BJ (cell line): ENCODE measurements at regions not wholly inside any gene's neighbourhood (a gene's known extent, or its start where the extent isn't known, plus 50 kb on each side); places are given as distances from the start of the nearest gene placed in this dataset.

Experiments
- CTCF ChIA-PET: fragments of 350-600 bp; formaldehyde crosslinking; extraction: SDS; loops from one replicate; lab custom pipeline; 2021; ENCODE audit warnings: antibody characterized with exemption, inconsistent platforms; lab: Yijun Ruan, JAX
- POLR2A ChIA-PET: fragments of 300-600 bp; sonication (Branson Sonifier 250); formaldehyde crosslinking; extraction: SDS; loops from one replicate; lab custom pipeline; 2021; ENCODE audit warnings: antibody characterized with exemption; lab: Charles Lee
- DNase-seq: peaks from one replicate; pipeline ENCODE4 v3.0.0-alpha.2; 2011; ENCODE audit warnings: low read depth
- H3K27me3 ChIP-seq: 2 replicates; pipeline ENCODE4 v1.6.0; 2011; ENCODE audit warnings: low read length; ENCODE audit not compliant: control insufficient read depth, insufficient read depth
- H3K36me3 ChIP-seq: 2 replicates; pipeline ENCODE4 v1.5.1; 2011; ENCODE audit warnings: low read length; ENCODE audit not compliant: control insufficient read depth, insufficient read depth
- H3K4me3 ChIP-seq: 2 replicates; pipeline ENCODE4 v1.5.1; 2011; ENCODE audit warnings: low read depth, mild to moderate bottlenecking, control low read depth, low read length
- TF ChIP-seq, protein P1 (sequence below): IDR thresholded peaks from 2 replicates; pipeline ENCODE4 v1.5.1; 2011; ENCODE audit warnings: low read depth, mild to moderate bottlenecking, control low read depth, inconsistent platforms, low read length, moderate library complexity; ENCODE audit not compliant: insufficient read depth

DNA sequence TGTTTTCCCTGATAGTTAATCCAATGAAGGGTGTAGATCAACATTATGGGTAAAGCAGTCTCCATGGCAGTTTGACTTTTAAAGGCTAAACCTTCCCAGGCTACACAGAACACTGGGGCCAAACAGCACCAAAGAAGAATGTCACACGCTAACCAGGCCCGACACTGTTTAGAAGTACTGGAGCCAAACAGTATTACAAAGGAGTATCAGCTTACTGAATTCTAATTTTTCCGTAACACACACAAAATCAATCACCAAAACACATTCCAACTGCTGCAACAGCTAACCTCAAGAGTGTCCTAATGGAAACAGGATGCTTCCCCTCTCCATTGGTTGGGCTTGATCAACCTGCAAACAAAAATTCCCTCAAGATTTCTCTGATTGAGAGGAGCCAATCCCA, 783.5 kb downstream of the PCDH18 start:
- TF ChIP-seq, protein P1, sequence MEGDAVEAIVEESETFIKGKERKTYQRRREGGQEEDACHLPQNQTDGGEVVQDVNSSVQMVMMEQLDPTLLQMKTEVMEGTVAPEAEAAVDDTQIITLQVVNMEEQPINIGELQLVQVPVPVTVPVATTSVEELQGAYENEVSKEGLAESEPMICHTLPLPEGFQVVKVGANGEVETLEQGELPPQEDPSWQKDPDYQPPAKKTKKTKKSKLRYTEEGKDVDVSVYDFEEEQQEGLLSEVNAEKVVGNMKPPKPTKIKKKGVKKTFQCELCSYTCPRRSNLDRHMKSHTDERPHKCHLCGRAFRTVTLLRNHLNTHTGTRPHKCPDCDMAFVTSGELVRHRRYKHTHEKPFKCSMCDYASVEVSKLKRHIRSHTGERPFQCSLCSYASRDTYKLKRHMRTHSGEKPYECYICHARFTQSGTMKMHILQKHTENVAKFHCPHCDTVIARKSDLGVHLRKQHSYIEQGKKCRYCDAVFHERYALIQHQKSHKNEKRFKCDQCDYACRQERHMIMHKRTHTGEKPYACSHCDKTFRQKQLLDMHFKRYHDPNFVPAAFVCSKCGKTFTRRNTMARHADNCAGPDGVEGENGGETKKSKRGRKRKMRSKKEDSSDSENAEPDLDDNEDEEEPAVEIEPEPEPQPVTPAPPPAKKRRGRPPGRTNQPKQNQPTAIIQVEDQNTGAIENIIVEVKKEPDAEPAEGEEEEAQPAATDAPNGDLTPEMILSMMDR: no peak
- H3K27me3 ChIP-seq: no peaks in the 10 kb centered on the region
- ChIA-PET CTCF (interaction anchor here (0.6 kb wide), 2 partner anchors 69 to 765 kb away, joined by 3 read pairs; no protein-coding TSS in a partner anchor), POLR2A (no interaction called here)
- H3K4me3 ChIP-seq: no peak overlapping the region
- DNase-seq: no peak
- H3K36me3 ChIP-seq: no peaks in the 10 kb centered on the region

DNA sequence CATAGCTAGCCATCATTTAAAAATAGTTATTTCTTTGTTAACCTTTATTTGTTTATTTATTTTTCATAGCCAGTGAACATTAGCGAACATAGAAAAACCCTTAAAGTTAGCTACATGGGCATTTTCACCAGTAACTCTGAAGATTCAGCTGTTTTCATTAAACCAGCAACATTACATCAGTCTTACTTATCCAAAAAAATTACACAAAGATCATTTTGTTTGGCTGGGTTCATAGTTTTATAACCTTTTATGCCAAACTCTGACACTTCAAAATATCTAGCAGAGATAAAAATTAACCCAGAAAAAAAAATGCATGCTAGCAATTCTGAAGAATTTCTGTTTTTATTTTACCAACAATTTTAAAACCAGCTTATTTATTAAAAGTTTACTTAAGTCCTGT, 784.1 kb downstream of the PCDH18 start:
- ChIA-PET CTCF (interaction anchor here (0.6 kb wide), 2 partner anchors 69 to 764 kb away, joined by 3 read pairs; no protein-coding TSS in a partner anchor), POLR2A (no interaction called here)
- Histone ChIP-seq H3K4me3 (no peak overlapping the region), H3K36me3 (no peaks in the 10 kb centered on the region), H3K27me3 (no peaks in the 10 kb centered on the region)
- TF ChIP-seq, protein P1: no peak
- no peak for DNase-seq

DNA sequence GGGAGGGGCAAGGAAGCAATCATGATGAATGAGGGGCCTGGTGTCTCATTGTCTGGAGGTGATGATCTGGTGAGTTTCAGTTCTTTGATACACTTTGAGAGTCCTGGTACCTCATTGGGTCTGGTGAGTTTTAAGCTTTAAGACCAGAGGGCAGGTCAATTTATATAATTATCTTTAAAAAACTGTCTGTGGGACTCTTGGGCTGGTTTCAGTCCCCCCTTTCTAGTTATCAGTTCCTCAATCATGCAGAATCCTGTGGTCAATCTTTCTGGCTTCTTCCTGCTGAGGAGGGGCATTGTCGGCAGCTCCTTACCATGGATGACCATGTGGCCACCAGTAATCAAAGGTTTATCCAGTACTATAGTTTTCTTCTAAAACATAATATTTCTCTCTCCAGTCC, 789.1 kb downstream of the PCDH18 start:
- TF ChIP-seq, protein P1: no peak
- Histone ChIP-seq H3K4me3 (no peak overlapping the region), H3K27me3 (no peaks in the 10 kb centered on the region), H3K36me3 (no peaks in the 10 kb centered on the region)
- no peak for DNase-seq
- CTCF ChIA-PET: no interaction called here
- POLR2A ChIA-PET: no interaction called here

DNA sequence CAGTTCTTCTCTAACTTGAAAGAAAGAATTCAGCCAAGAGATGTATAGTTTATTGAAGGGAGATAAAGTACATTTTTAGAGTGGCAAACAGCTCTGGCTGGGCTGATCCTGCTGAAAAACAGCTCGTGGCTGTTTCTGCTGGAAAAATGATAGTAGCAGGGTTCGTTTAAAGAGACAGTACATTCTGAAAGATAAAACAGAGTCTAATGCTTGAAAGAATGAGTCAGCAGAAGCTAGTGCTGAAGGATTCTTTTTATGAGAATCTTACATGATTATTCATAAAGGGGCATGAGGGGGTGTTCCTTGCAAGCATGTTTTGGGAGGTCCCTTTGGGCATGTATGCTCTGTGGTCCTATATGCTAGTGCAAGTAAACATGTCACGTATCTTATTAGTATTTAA, 790.0 kb downstream of the PCDH18 start:
- no peak for DNase-seq
- POLR2A ChIA-PET: no interaction called here

GRCh38 chr4:136741468-136741867, 790.8 kb downstream of the PCDH18 start:
- DNase-seq: no peak
- H3K27me3 ChIP-seq: no peaks in the 10 kb centered on the region
- no peak overlapping the region for H3K4me3 ChIP-seq
- H3K36me3 ChIP-seq: no peaks in the 10 kb centered on the region
- TF ChIP-seq, protein P1: no peak
- ChIA-PET POLR2A (no interaction called here), CTCF (no interaction called here)

More for the DNA sequence above, 790.0 kb downstream of the PCDH18 start:
- CTCF ChIA-PET: no interaction called here
- no peaks in the 10 kb centered on the region for H3K36me3 ChIP-seq
- TF ChIP-seq, protein P1: no peak
- no peaks in the 10 kb centered on the region for H3K27me3 ChIP-seq
- no peak overlapping the region for H3K4me3 ChIP-seq
